ENCODE measurements at regions not wholly inside any gene's neighbourhood (a gene's known extent, or its start where the extent isn't known, plus 50 kb on each side); places are given as distances from the start of the nearest gene placed in this dataset.
A peak's percentile ranks its signal among the peaks of the same experiment; 100 is the strongest.

DNA sequence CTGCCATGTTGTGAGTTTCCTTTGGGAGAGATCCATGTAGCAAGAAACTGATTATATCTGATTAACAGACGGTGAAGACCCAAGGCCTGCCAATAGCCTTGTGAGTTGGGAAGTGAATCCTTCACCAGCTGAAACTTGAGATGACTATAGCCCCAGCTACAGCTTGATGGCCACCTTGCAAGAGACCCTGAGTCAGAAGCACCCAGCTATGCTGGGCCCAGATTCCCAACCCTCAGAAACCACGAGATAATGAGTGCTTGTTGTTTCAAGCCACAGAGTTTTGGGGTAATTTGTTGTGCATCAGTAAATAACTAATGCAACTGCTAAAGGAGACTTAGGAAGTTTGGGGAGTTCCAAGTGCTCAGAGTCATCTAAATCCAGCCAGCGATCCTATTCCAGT, 80.3 kb downstream of the AVPR1A start:
- DNase-seq = no peak
- TF ChIP-seq POLR2A (IDR thresholded peaks at IDR 0.05) (no peak), POLR2AphosphoS5 (IDR thresholded peaks at IDR 0.05) (no peak)
- TF ChIP-seq, protein P1, sequence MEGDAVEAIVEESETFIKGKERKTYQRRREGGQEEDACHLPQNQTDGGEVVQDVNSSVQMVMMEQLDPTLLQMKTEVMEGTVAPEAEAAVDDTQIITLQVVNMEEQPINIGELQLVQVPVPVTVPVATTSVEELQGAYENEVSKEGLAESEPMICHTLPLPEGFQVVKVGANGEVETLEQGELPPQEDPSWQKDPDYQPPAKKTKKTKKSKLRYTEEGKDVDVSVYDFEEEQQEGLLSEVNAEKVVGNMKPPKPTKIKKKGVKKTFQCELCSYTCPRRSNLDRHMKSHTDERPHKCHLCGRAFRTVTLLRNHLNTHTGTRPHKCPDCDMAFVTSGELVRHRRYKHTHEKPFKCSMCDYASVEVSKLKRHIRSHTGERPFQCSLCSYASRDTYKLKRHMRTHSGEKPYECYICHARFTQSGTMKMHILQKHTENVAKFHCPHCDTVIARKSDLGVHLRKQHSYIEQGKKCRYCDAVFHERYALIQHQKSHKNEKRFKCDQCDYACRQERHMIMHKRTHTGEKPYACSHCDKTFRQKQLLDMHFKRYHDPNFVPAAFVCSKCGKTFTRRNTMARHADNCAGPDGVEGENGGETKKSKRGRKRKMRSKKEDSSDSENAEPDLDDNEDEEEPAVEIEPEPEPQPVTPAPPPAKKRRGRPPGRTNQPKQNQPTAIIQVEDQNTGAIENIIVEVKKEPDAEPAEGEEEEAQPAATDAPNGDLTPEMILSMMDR (IDR thresholded peaks at IDR 0.05 in 8 of 11, conservative IDR thresholded peaks at IDR 0.05 in 3 of 11) = no peak
- WGBS, 5 donors = 74 to 80% (median 77%) methylated on average over 3 of the region's 3 CpGs
- intact Hi-C loops (cut with DNase I; ENCODE audit: low total_unique reads) = no loop called here
- Histone ChIP-seq H3K27me3 (replicated peaks in 1 of 7) (no peaks in the 10 kb centered on the region), H3K4me3 (no peak overlapping the region), H3K9me3 (no peaks in the 10 kb centered on the region), H3K4me1 (no peaks in the 10 kb centered on the region), H3K27ac (no peak overlapping the region), H3K36me3 (no peaks in the 10 kb centered on the region)

DNA sequence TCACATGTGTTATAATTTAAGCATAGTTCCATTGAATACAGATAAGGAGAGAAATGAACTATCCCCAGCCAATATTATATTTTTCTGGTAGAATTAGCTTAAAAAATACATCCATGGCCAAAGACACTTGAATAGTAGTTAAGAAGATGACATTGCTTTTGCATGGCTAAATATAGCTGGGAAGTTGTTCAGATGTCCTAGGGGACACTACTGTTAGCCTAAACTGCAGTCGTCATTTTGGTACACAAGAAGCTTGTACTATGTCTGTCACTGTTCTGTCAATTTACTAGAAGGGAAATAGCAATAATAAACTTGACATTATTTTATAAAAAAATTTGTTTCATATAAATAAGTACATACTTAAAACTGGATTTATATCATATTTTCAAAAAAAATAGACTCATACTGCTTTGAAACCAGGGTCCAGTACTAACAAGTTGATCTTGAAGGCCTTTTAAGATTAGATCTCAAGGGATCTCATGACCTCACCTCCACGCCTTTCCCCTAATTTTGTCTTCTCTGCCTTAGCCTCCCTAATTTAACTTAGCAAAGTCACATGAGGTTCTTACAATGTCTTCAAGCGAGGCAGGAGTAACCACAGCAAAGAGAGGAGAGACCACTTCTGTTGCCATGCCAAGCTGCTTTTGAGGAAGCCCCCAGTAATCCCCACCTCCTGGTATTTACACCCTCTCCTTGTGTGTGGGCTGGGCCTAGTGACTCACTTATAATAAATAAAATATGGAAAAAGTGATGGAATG, 81.0 kb downstream of the AVPR1A start:
- Histone ChIP-seq H3K27ac (no peak overlapping the region), H3K27me3 (replicated peaks in 1 of 7) (no peaks in the 10 kb centered on the region), H3K36me3 (no peaks in the 10 kb centered on the region), H3K9me3 (no peaks in the 10 kb centered on the region), H3K4me1 (no peaks in the 10 kb centered on the region), H3K4me3 (no peak overlapping the region)
- no peak for DNase-seq
- WGBS, 5 donors = 58 to 68% (median 65%) methylated on average over 3 of the region's 3 CpGs
- TF ChIP-seq, protein P1 (IDR thresholded peaks at IDR 0.05 in 8 of 11, conservative IDR thresholded peaks at IDR 0.05 in 3 of 11) = no peak
- TF ChIP-seq POLR2AphosphoS5 (IDR thresholded peaks at IDR 0.05) (no peak), POLR2A (IDR thresholded peaks at IDR 0.05) (no peak)
- intact Hi-C loops (cut with DNase I; ENCODE audit: low total_unique reads) = no loop called here

DNA sequence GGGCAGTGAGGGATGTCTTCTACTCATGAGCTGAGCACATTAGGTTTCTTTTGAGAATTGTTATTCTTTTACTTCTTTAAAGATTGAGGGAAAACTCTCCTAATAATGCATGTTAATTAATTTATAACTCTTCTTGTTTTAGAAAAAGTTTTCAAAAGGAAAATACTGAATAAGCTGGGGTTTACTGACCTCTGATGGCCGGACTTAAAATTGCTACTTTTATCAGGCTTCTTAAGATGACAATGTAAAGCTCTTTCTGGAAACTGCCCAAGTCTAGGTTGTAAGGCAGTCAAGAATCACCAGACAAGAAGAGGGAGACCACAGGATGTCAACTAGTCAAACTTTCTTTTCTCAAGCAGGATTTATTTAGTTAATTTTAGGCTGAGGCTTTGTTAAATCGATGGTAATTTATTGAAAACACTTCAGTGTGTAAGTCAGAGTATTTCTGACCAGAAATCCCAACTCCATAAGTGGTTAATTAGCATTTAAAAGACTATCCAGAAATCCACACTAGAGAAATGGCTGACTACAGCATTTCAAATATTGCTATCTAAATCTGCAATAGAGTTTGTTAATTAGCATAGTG, 82.1 kb downstream of the AVPR1A start:
- no peaks in the 10 kb centered on the region for H3K9me3 ChIP-seq
- no peak overlapping the region for H3K4me3 ChIP-seq
- no peak for DNase-seq
- WGBS, 5 donors = 3 to 9% (median 3%) methylated on average over 2 of the region's 2 CpGs
- H3K4me1 ChIP-seq = no peaks in the 10 kb centered on the region
- TF ChIP-seq, protein P1 (IDR thresholded peaks at IDR 0.05 in 8 of 11, conservative IDR thresholded peaks at IDR 0.05 in 3 of 11) = peak in 1 of 11 experiments; percentile 14
- no peak for TF ChIP-seq POLR2AphosphoS5 (IDR thresholded peaks at IDR 0.05)
- H3K36me3 ChIP-seq = no peaks in the 10 kb centered on the region
- intact Hi-C loops (cut with DNase I; ENCODE audit: low total_unique reads) = no loop called here
- H3K27me3 ChIP-seq (replicated peaks in 1 of 7) = peaks cover 0 to 5% (median 0%) of the 10 kb centered on the region in 7 donors
- H3K27ac ChIP-seq = no peak overlapping the region

DNA sequence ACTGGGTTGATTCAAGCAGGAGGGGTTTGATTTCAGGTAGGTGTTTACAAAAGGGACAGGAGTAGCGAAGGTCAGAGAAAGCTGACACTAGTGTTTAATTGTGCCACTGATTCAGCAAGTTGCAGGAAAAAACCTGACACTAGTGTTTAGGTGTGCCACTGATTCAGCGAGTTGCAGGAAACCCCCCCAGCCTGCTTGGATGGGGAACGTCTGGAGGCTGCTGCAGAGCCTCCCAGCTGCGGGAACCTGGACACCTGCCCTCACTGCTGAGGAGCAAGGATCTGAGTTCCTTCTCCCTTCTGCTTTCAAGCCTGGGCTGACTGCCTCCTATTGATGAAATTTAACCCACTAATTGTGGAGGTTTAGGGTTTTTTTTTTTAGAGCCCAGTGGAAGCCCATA, 84.2 kb downstream of the AVPR1A start:
- no peak overlapping the region for H3K4me3 ChIP-seq
- intact Hi-C loops (cut with DNase I; ENCODE audit: low total_unique reads) = no loop called here
- TF ChIP-seq POLR2A (IDR thresholded peaks at IDR 0.05) (no peak), POLR2AphosphoS5 (IDR thresholded peaks at IDR 0.05) (no peak)
- TF ChIP-seq, protein P1 (IDR thresholded peaks at IDR 0.05 in 8 of 11, conservative IDR thresholded peaks at IDR 0.05 in 3 of 11) = no peak
- H3K36me3 ChIP-seq = no peaks in the 10 kb centered on the region
- H3K9me3 ChIP-seq = no peaks in the 10 kb centered on the region
- H3K27ac ChIP-seq = no peak overlapping the region
- WGBS, 5 donors = 28 to 45% (median 40%) methylated on average over 4 of the region's 4 CpGs
- H3K4me1 ChIP-seq = no peaks in the 10 kb centered on the region
- H3K27me3 ChIP-seq (replicated peaks in 1 of 7) = peaks cover 0 to 5% (median 0%) of the 10 kb centered on the region in 7 donors
- no peak for DNase-seq

Measured in spleen (tissue), 11 donors.